Parathyroid adenoma (tissue), 2 donors: ENCODE measurements at regions not wholly inside any gene's neighbourhood (a gene's known extent, or its start where the extent isn't known, plus 50 kb on each side); places are given as distances from the start of the nearest gene placed in this dataset.

Experiments
- H2AFZ ChIP-seq: fragments of 300-600 bp; sonication (generic); one replicate; pipeline ENCODE4 v1.7.0; 2017; ENCODE audit warnings: antibody characterized with exemption, mild to moderate bottlenecking
- H3K27ac ChIP-seq: fragments of 300-600 bp; sonication (generic); one replicate; pipeline ENCODE4 v1.7.0; 2017
- H3K27me3 ChIP-seq: fragments of 300-600 bp; sonication (generic); one replicate; pipeline ENCODE4 v1.7.0; 2017; ENCODE audit warnings: low read length; ENCODE audit not compliant: control insufficient read depth, insufficient read depth
- H3K36me3 ChIP-seq: fragments of 300-600 bp; sonication (generic); one replicate; pipeline ENCODE4 v1.7.0; 2017; ENCODE audit warnings: low read length; ENCODE audit not compliant: control insufficient read depth, insufficient read depth
- H3K4me1 ChIP-seq: fragments of 300-600 bp; sonication (generic); one replicate; pipeline ENCODE4 v1.7.0; 2017; ENCODE audit warnings: control low read depth
- H3K4me2 ChIP-seq: fragments of 300-600 bp; sonication (generic); one replicate; pipeline ENCODE4 v1.7.0; 2017; ENCODE audit warnings: low read length
- H3K4me3 ChIP-seq: fragments of 300-600 bp; sonication (generic); one replicate; pipeline ENCODE4 v1.7.0; 2017; ENCODE audit warnings: low read depth, low read length
- H3K79me2 ChIP-seq: fragments of 300-600 bp; sonication (generic); one replicate; pipeline ENCODE4 v1.7.0; 2017; ENCODE audit warnings: control low read depth
- H3K9ac ChIP-seq: fragments of 300-600 bp; sonication (generic); one replicate; pipeline ENCODE4 v1.7.0; 2017; ENCODE audit warnings: mild to moderate bottlenecking
- H3K9me3 ChIP-seq: fragments of 300-600 bp; sonication (generic); one replicate; pipeline ENCODE4 v1.7.0; 2017; ENCODE audit warnings: low read length; ENCODE audit not compliant: control insufficient read depth
- CTCF ChIP-seq: fragments of 300-600 bp; sonication (generic); IDR thresholded peaks from one replicate; pipeline ENCODE4 v1.7.0; 2017; ENCODE audit warnings: antibody characterized with exemption, mild to moderate bottlenecking
- donor health status: primary hyperparathyroidism.

- no peak for TF ChIP-seq CTCF
- Histone ChIP-seq H3K9ac (no peak overlapping the region), H3K9me3 (no peaks in the 10 kb centered on the region), H3K27ac (no peak overlapping the region), H3K27me3 (no peaks in the 10 kb centered on the region), H2AFZ (no peak overlapping the region), H3K4me1 (no peaks in the 10 kb centered on the region), H3K4me3 (no peak overlapping the region), H3K4me2 (no peak overlapping the region), H3K79me2 (no peaks in the 10 kb centered on the region), H3K36me3 (no peaks in the 10 kb centered on the region)
Measured at GRCh38 chr2:34345030-34345429, 745.9 kb upstream of the FAM98A start.

- Histone ChIP-seq H3K4me2 (no peak overlapping the region), H3K27me3 (no peaks in the 10 kb centered on the region), H3K4me1 (no peaks in the 10 kb centered on the region), H2AFZ (no peak overlapping the region), H3K36me3 (no peaks in the 10 kb centered on the region), H3K9ac (no peak overlapping the region), H3K27ac (no peak overlapping the region), H3K79me2 (no peaks in the 10 kb centered on the region), H3K9me3 (no peaks in the 10 kb centered on the region), H3K4me3 (no peak overlapping the region)
- TF ChIP-seq CTCF: no peak
Measured at GRCh38 chr2:34340307-34340706, 741.2 kb upstream of the FAM98A start.

GRCh38 chr2:34337735-34338134 lies 738.6 kb upstream of the FAM98A start:
- no peaks in the 10 kb centered on the region for H3K36me3 ChIP-seq
- no peak overlapping the region for H2AFZ ChIP-seq
- H3K27ac ChIP-seq: no peak overlapping the region
- no peaks in the 10 kb centered on the region for H3K27me3 ChIP-seq
- H3K79me2 ChIP-seq: no peaks in the 10 kb centered on the region
- H3K4me1 ChIP-seq: no peaks in the 10 kb centered on the region
- TF ChIP-seq CTCF: no peak
- no peaks in the 10 kb centered on the region for H3K9me3 ChIP-seq
- H3K4me3 ChIP-seq: no peak overlapping the region
- no peak overlapping the region for H3K9ac ChIP-seq
- H3K4me2 ChIP-seq: no peak overlapping the region

GRCh38 chr2:34332813-34333212 lies 733.7 kb upstream of the FAM98A start:
- no peak overlapping the region for H2AFZ ChIP-seq
- no peak overlapping the region for H3K27ac ChIP-seq
- no peaks in the 10 kb centered on the region for H3K36me3 ChIP-seq
- no peak overlapping the region for H3K4me3 ChIP-seq
- no peaks in the 10 kb centered on the region for H3K4me1 ChIP-seq
- no peaks in the 10 kb centered on the region for H3K9me3 ChIP-seq
- no peak for TF ChIP-seq CTCF
- no peak overlapping the region for H3K4me2 ChIP-seq
- no peaks in the 10 kb centered on the region for H3K27me3 ChIP-seq
- no peak overlapping the region for H3K9ac ChIP-seq
- no peaks in the 10 kb centered on the region for H3K79me2 ChIP-seq

- Histone ChIP-seq H3K4me3 (no peak overlapping the region), H3K9me3 (no peaks in the 10 kb centered on the region), H3K27ac (no peak overlapping the region), H3K27me3 (no peaks in the 10 kb centered on the region), H3K9ac (no peak overlapping the region), H3K4me2 (no peak overlapping the region), H3K4me1 (no peaks in the 10 kb centered on the region), H3K79me2 (no peaks in the 10 kb centered on the region), H2AFZ (no peak overlapping the region), H3K36me3 (no peaks in the 10 kb centered on the region)
- no peak for TF ChIP-seq CTCF
Measured at GRCh38 chr2:34320056-34320455, 721.0 kb upstream of the FAM98A start.
